Heart left ventricle (tissue), 16 donors: ENCODE measurements at regions not wholly inside any gene's neighbourhood (a gene's known extent, or its start where the extent isn't known, plus 50 kb on each side); places are given as distances from the start of the nearest gene placed in this dataset.

Experiments used
- ATAC-seq, 4 donors: fragments of 200-7000 bp; cut with Tn5 transposase; one replicate each; pipeline ENCODE4 v1.9.1; 2020 to 2022; ENCODE audit warnings: moderate library complexity in 4 of 4, mild to moderate bottlenecking in 3 of 4, moderate number of reproducible peaks in 1 of 4
- DNase-seq, 5 donors: peaks; one replicate each; pipeline ENCODE4 v3.0.0-alpha.2; 2020
- H3K27ac ChIP-seq, 12 donors: fragments of 200-600 bp; sonication (generic) in 4 of 12; one replicate each; pipeline versions ENCODE4 v1.5.0 to v1.8.0; 2016 to 2022; ENCODE audit warnings: mild to moderate bottlenecking in 2 of 12
- H3K27me3 ChIP-seq, 9 donors: fragments of 200-600 bp; sonication (generic) in 2 of 9; one replicate each; pipeline versions ENCODE4 v1.5.1 to v1.8.0; 2016 to 2022; ENCODE audit warnings: mild to moderate bottlenecking in 3 of 9
- H3K36me3 ChIP-seq, 9 donors: fragments of 200-600 bp; sonication (generic) in 2 of 9; one replicate each; pipeline versions ENCODE4 v1.5.0 to v1.8.0; 2018 to 2022; ENCODE audit warnings: mild to moderate bottlenecking in 2 of 9
- H3K4me1 ChIP-seq, 12 donors: fragments of 200-600 bp; sonication (generic) in 4 of 12; one replicate each; pipeline versions ENCODE4 v1.5.0 to v1.8.0; 2016 to 2022; ENCODE audit warnings: mild to moderate bottlenecking in 3 of 12
- H3K4me3 ChIP-seq, 12 donors: fragments of 200-600 bp; sonication (generic) in 4 of 12; one replicate each; pipeline versions ENCODE4 v1.5.0 to v1.8.0; 2017 to 2022; ENCODE audit warnings: mild to moderate bottlenecking in 9 of 12, moderate library complexity in 4 of 12
- H3K9me3 ChIP-seq, 12 donors: fragments of 200-600 bp; sonication (generic) in 4 of 12; one replicate each; pipeline versions ENCODE4 v1.5.0 to v1.8.0; 2016 to 2022; ENCODE audit warnings: mild to moderate bottlenecking in 1 of 12
- CTCF ChIP-seq, 12 donors: fragments of 200-600 bp; sonication (generic) in 4 of 12; IDR thresholded peaks; one replicate each; pipeline versions ENCODE4 v1.5.0 to v1.8.0; 2018 to 2022; ENCODE audit warnings: antibody characterized with exemption in 12 of 12, mild to moderate bottlenecking in 5 of 12
- POLR2A ChIP-seq, 2 donors: fragments of 450-650 bp; IDR thresholded peaks; one replicate each; pipeline ENCODE4 v1.6.1; 2017; ENCODE audit warnings: antibody characterized with exemption in 2 of 2, mild to moderate bottlenecking in 2 of 2, moderate library complexity in 2 of 2
- WGBS, 4 donors: extraction: QIAGEN DNeasy Blood & Tissue Kit in 2 of 4; methylation state at CpG; one replicate each; pipeline versions ENCODE4 v1.1.5 to v1.1.7; 2013 to 2018; 5-methylcytosine and 5-hydroxymethylcytosine counted together
- intact Hi-C, 10 donors: fragments of 100-400 bp; cut with DNase I; formaldehyde crosslinking; loops; one replicate each; pipeline versions ENCODE4 v1.11.1 to v1.14.2; 2022
- donor health status: ischemic (EF 13 %, LVEDD 7.1; RV severe dilation, severe dysfunction).
- donor health status: healthy with polysubstance abuse.
- donor health status: DM: no; HTN: yes; CAD: no.
- donor health status: DM: no; HTN: no; CAD: no.
- donor health status: ischemic (EF 25% LVEDD 6.9; RV normal size, moderate dysfunction).
- donor health status: ischemic (EF 25% LVEDD 5.7; RV mildly dilated, moderate dysfunction).
- donor health status: healthy.
- donor health status: DM: yes; HTN: yes; CAD: no.
- donor health status: ischemic (EF 35%, LVEDD 5.7; RV mildly dilated, moderate dysfunction).
- donor health status: nonischemic (EF 11% LVEDD 7.7; RV severe dilation, severe dysfunction).
- donor health status: DM: yes; HTN: yes; CAD: no.
- donor health status: PGD.
- donor health status: ischemic (EF 29% LVEDD 5.4; RV normal size, mild dysfunction).
- donor health status: nonischemic (EF 23%, LVEDD 6.1; RV moderate dilation, normal function).

GRCh38 chr7:10429511-10429910 is 544.2 kb upstream of the PHF14 start:
- ATAC-seq, result no peak
- intact Hi-C loops, result no loop called here
- no peak overlapping the region for H3K4me3 ChIP-seq
- H3K27me3 ChIP-seq, result no peaks in the 10 kb centered on the region
- TF ChIP-seq POLR2A (IDR thresholded peaks at IDR 0.05), result no peak
- no peaks in the 10 kb centered on the region for H3K4me1 ChIP-seq
- H3K36me3 ChIP-seq, result no peaks in the 10 kb centered on the region
- no peak for DNase-seq
- peaks cover 0 to 3% (median 0%) of the 10 kb centered on the region in 12 donors for H3K9me3 ChIP-seq
- WGBS, 4 donors, result 27 to 50% (median 41%) methylated on average over 1 of the region's 1 CpG
- H3K27ac ChIP-seq, result no peak overlapping the region

- H3K27ac ChIP-seq, result no peak overlapping the region
- DNase-seq (no peak), ATAC-seq (no peak)
- no peak overlapping the region for H3K4me3 ChIP-seq
- H3K9me3 ChIP-seq, result no peaks in the 10 kb centered on the region
- WGBS, 4 donors, result 79 to 82% (median 80%) methylated on average over 2 of the region's 2 CpGs
- intact Hi-C loops, result no loop called here
- no peaks in the 10 kb centered on the region for H3K4me1 ChIP-seq
- H3K27me3 ChIP-seq, result no peaks in the 10 kb centered on the region
- TF ChIP-seq POLR2A (IDR thresholded peaks at IDR 0.05) (no peak), CTCF (IDR thresholded peaks at IDR 0.05) (no peak)
- H3K36me3 ChIP-seq, result no peaks in the 10 kb centered on the region
Observed at GRCh38 chr7:10436302-10436701, 537.4 kb upstream of the PHF14 start.

- Histone ChIP-seq H3K27ac (no peak overlapping the region), H3K9me3 (peaks cover 0 to 8% (median 0%) of the 10 kb centered on the region in 12 donors), H3K4me3 (no peak overlapping the region), H3K27me3 (no peaks in the 10 kb centered on the region), H3K36me3 (no peaks in the 10 kb centered on the region), H3K4me1 (no peaks in the 10 kb centered on the region)
- WGBS, 4 donors, result 35 to 53% (median 52%) methylated on average over 3 of the region's 3 CpGs
- TF ChIP-seq POLR2A (IDR thresholded peaks at IDR 0.05) (no peak), CTCF (IDR thresholded peaks at IDR 0.05) (no peak)
- intact Hi-C loops, result no loop called here
- ATAC-seq, result no peak
- DNase-seq, result no peak
Observed at GRCh38 chr7:10439027-10439426, 534.6 kb upstream of the PHF14 start.

GRCh38 chr7:10455936-10456335 is 517.7 kb upstream of the PHF14 start:
- no peak overlapping the region for H3K4me3 ChIP-seq
- ATAC-seq, result no peak
- no peak for DNase-seq
- peaks cover 0 to 29% (median 10%) of the 10 kb centered on the region in 12 donors for H3K9me3 ChIP-seq
- H3K27me3 ChIP-seq, result no peaks in the 10 kb centered on the region
- no peaks in the 10 kb centered on the region for H3K4me1 ChIP-seq
- intact Hi-C loops, result no loop called here
- H3K36me3 ChIP-seq, result no peaks in the 10 kb centered on the region
- no peak for TF ChIP-seq POLR2A (IDR thresholded peaks at IDR 0.05)
- TF ChIP-seq CTCF (IDR thresholded peaks at IDR 0.05), result no peak
- no peak overlapping the region for H3K27ac ChIP-seq

- no peak for ATAC-seq
Observed at GRCh38 chr7:10460474-10460873, 513.2 kb upstream of the PHF14 start.

More at GRCh38 chr7:10460474-10460873, 513.2 kb upstream of the PHF14 start:
- no peaks in the 10 kb centered on the region for H3K4me1 ChIP-seq
- peaks cover 0 to 21% (median 7%) of the 10 kb centered on the region in 12 donors for H3K9me3 ChIP-seq
- H3K27ac ChIP-seq, result no peak overlapping the region
- WGBS, 4 donors, result 78 to 88% (median 82%) methylated on average over 2 of the region's 2 CpGs
- no peaks in the 10 kb centered on the region for H3K27me3 ChIP-seq
- TF ChIP-seq POLR2A (IDR thresholded peaks at IDR 0.05) (no peak), CTCF (IDR thresholded peaks at IDR 0.05) (no peak)
- H3K4me3 ChIP-seq, result no peak overlapping the region
- no peak for DNase-seq
- intact Hi-C loops, result no loop called here
- no peaks in the 10 kb centered on the region for H3K36me3 ChIP-seq
